GM19397 (cell line): ENCODE measurements at regions not wholly inside any gene's neighbourhood (a gene's known extent, or its start where the extent isn't known, plus 50 kb on each side); places are given as distances from the start of the nearest gene placed in this dataset.

Source experiments
- ATAC-seq: cut with Tn5 transposase; IDR thresholded peaks from one replicate; pipeline ENCODE4 v1.9.1; 2021; ENCODE audit warnings: mild to moderate bottlenecking, moderate library complexity; ENCODE audit not compliant: unreplicated experiment

DNA sequence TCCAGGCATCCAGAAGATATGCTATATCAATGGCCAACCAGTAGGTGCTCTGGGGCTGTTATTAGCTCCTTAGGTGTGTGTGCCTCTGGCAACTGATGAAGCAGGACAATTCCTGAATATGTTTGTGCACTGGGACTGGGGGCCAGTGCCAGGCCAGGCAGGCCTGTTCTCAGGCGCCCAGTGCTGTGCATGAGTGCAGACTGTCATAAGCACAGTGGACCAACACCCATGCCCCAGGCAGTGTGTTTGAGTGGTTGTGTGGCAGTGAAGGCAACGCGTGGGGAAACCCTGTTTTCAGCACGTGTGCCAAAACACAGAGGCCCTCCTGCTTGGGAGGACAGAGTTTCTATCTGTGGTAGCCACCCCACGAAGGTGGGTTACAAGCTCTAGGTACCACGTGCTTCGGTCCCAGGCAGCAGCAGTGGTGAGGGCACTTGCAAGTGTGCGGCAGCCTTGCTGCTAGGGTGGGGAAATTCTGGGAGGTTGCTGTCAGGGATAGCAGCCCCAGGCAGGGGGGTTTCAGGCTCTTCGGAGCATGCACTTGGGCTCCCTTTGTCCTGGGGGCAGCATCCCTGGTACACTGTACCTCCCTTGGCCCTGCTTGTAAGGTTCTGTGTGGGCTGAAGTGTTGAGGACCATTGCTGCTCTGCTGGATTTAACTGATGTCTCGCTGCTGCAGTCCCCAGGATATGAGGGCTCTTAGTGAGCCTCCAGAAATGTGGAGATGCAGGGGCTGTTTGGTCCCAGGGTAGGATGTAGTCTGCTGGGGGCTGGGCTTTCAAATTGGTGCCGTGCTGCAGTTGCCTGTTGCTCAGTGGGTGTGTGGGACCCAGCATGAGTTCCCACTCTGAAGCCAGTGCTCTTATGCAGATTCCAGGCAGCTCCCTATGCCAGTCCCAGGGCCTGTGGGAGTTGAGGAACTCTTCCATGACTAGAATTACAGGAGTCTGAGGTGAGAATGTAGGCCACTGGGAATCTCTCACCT lies 280.9 kb downstream of the RPRM start:
- no peak for ATAC-seq

GRCh38 chr2:153196378-153197058 lies 282.0 kb downstream of the RPRM start:
- no peak for ATAC-seq

DNA sequence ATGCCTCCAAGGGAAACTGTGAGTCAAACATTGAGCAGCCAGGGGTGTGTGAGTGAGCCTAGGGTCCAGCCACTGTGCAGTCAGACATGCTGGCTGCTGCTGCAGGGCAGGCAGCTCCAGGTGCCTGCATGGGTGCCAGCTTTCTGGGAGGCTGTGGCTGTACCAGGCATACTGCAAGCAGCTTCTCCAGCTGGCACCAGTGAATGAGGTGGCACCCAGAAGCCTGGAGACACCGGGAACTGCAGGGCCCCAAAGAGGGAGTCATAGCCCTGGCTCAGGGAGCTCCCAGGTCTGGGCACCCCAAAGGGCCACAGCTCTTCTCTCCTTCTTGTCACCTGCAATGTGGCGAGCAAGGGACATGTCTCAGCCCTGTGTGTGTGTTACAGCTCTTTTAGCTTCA lies 283.2 kb downstream of the RPRM start:
- no peak for ATAC-seq

- no peak for ATAC-seq
Measured at GRCh38 chr2:153189091-153189888, 289.3 kb downstream of the RPRM start.

GRCh38 chr2:153179808-153180207 lies 298.8 kb downstream of the RPRM start:
- no peak for ATAC-seq

DNA sequence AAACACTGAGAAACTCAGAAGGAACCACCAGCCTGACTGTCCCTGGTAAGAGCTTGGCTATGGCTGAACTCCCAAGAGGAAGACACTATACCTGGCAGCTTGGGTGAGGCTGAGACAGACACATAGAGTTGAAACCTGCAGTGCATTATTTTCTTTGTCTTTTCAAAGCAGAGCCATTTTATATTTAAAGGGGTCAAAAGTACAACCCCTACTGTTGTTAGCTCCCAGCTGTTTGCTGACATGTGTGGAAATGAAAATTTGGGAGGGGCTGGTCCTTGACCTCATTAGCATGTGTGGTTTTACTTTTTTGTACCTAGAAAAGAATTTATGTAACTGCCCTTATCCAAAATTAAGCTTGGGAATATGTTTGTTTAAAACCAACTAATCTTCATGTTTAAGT lies 309.0 kb downstream of the RPRM start:
- no peak for ATAC-seq

GRCh38 chr2:153165021-153165420 lies 313.5 kb downstream of the RPRM start:
- ATAC-seq = no peak

DNA sequence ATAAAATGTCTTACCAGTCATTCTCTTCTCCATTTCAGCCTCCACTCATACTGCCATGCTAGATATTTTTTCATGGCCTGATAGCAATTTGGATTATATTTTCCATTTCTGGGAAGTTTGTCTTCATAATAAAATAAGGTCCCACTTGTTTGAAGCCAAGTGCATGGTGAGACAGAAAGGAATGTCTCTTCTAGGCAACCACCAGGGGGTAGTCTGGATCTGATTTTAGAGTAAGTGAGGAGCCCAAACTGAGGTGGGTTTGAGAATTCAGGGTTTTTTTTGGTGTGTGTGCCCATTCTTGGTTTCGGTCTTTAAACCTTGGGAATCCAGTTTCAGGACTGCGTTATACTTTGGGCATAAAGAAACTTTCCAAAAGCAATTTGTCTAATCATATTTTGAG lies 315.5 kb downstream of the RPRM start:
- no peak for ATAC-seq

GRCh38 chr2:153156743-153157142 lies 321.8 kb downstream of the RPRM start:
- ATAC-seq = no peak

DNA sequence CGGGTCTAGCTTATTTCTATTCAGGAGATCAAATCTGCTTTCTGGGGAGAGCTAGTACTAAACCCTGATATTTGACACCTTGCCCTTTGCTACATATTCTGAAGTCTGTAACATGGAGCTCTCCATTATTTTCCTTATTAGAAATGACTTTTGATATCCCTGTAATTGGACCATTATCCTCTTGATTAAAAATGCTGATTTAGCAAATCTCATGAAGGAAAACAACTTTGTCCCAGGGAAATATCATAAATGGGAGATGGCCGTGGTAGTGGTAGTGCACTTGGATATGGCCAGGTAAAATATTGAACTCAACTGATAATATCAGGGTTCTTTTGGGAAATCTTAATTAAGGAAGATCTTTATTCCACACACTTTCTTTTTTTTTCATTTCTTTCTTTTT lies 326.5 kb downstream of the RPRM start:
- no peak for ATAC-seq

DNA sequence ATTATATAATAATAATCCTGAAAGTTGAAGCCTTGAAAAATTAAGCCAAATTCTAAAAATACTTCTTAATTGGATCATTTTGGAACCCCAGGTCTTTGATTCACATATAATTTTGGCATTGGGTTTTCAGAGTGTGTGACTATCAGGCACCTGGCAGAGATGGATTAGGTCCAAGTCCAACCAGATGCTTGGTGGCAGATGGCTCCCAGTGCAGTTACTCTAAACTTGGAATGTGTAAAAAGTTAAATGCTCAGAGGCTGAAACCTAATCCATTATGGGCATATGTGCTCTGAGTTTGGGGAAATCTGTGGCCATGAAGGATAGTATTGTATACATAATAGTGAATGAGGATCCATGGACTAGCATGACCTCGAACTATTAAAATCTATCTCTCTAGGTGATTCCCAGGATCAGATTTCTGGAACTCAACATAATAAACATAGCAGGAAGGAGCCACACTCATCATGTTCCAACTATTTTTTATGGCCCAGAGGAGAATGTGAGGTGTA lies 333.0 kb downstream of the RPRM start:
- no peak for ATAC-seq

DNA sequence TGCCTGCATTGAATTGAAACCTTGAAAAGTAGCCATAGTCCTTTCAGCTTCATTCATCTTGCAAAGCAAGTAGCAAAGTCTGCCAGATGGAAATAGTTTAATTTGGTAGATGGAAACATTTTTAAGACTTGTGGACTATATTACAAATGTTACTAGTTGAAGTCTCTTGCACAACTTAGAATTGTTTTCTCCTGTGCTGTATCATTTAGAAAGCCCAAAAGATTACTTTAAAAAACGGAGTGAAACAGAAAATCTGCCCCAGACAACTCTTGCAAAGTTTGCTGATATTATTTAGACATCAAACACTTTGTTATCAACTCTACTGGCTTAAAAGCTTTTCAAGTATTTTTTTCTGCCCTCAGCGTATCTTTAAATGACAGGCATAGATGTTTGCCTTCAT lies 335.0 kb downstream of the RPRM start:
- ATAC-seq = no peak

- no peak for ATAC-seq
Measured at GRCh38 chr2:153140498-153140897, 338.1 kb downstream of the RPRM start.

DNA sequence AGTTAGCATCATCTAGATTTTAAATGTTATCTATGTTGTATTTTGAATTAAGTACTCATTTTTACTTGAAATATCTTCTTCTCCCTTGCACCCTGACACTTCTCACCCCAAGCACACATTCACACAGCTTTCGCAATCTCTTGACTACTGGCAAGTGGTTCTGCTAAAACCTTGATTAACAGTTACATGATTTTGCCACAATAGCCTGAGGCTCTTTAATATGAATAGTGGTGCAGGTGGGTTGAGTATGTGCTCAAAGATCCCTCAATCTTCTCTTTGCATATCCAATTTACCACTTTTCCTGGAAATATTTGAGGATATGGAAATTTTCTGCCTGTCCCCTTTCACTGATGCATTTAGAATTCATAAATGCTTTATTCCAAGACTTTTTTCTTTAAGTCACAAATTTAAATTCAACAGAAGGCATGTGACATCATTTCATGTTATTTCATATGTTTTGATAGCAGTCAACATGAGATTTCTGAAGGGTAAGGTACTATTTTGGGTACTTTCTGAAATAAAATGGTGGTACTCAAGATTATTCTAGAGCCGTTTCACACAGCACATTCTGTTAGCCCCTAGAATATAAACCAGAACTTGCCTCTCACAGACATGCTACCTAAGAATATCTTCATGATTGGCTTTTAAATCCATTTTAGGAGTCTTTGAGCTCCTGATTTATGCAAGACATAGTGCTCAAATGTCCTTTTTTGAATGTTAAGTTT lies 339.7 kb downstream of the RPRM start:
- ATAC-seq = no peak

DNA sequence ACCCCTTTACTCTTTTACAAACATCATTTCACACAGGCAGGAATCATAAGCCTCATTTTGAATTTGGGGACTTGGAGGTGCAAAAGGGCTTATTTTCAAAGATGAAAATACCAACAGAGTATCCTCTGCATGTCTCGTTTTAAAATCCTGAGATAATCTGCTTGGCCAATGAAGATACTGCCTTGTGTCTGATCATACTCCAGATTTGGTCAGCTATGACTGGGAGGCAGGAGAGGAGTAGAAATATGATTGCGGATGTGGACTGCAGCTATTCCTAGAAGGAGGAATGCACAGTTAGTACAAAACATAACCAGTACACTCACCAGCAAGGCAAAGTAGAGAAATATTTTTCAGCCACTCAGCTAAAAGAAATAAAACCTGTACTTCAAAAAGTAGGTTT lies 342.3 kb downstream of the RPRM start:
- no peak for ATAC-seq

DNA sequence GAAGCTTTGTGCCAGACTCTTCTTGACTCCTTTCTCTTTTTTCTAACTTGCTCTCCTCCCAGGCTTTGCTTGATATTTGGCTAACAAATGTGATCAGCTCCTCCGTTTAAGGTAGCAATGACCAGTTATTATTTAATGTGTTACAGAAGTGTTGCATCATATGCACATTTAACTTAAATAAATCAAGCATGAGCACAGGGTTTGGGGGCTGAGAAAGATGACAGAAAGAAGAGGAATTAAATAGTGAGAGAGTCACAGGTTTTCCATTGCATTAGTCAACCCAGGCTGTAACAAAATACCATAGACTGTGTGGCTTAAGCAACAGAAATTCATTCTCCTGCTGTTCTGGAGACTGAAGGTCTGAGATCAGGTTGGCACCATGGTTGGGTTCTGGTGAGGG lies 343.8 kb downstream of the RPRM start:
- no peak for ATAC-seq

DNA sequence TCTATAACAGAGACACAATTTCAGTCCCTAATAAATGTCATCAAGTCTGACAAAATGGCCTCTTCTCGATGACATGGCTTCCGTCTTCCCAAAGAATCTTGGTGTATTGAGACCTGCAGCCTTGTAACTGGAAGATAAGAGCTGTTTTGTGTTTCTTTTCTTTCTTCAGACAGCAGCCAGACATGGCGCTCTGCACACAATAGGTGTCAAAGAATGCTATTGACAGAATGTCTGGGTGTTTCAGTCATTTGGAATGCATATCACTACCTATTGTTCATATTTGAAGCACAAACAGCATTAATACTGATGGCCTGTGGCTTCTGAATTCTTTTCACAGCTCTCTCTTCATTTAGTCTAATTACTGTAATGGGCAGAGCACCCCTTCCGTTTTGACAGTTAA lies 344.8 kb downstream of the RPRM start:
- no peak for ATAC-seq

- no peak for ATAC-seq
Measured at GRCh38 chr2:153132418-153132817, 346.1 kb downstream of the RPRM start.

GRCh38 chr2:153115141-153115540 lies 363.4 kb downstream of the RPRM start:
- ATAC-seq = no peak

GRCh38 chr2:153110486-153110885 lies 368.1 kb downstream of the RPRM start:
- ATAC-seq = no peak

GRCh38 chr2:153109793-153110192 lies 368.8 kb downstream of the RPRM start:
- ATAC-seq = no peak
